ENCODE measurements at regions not wholly inside any gene's neighbourhood (a gene's known extent, or its start where the extent isn't known, plus 50 kb on each side); places are given as distances from the start of the nearest gene placed in this dataset.
"Not testable (repeated sequence)": the region's sequence is repeated elsewhere in the genome, so short reads cannot be mapped to it uniquely, and the experiment has no call there.

- not testable (repeated sequence) for TF ChIP-seq CTCF (IDR thresholded peaks at IDR 0.05; ENCODE audit: insufficient read depth, low read depth, low read length); EZH2 (IDR thresholded peaks at IDR 0.05; ENCODE audit: insufficient read depth, low read length)
Measured at GRCh38 chr2:37774171-37774944, 102.9 kb upstream of the CDC42EP3 start.
